ENCODE measurements at regions not wholly inside any gene's neighbourhood (a gene's known extent, or its start where the extent isn't known, plus 50 kb on each side); places are given as distances from the start of the nearest gene placed in this dataset.
"Not testable (repeated sequence)": the region's sequence is repeated elsewhere in the genome, so short reads cannot be mapped to it uniquely, and the experiment has no call there.

DNA sequence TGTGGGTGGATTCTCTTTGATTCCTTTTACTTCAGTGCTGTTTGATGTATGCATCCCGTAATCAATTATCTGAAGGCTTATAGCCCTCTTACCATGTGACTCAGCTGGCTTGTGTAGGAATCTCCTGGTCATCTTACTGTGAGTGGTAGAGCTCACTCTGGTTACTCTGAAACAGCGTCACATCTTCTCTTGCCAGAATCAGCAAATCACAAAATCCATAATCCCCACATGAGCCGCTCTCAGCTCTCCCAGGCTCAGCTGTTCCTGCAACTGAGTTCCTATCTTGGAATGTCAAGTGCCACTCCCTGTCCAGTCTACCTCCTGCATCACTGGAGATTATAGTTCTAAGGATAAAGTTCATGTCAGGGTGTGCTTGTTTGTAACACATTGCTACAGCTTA is 278.0 kb downstream of the FBXO8 start:
- no peak for DNase-seq

DNA sequence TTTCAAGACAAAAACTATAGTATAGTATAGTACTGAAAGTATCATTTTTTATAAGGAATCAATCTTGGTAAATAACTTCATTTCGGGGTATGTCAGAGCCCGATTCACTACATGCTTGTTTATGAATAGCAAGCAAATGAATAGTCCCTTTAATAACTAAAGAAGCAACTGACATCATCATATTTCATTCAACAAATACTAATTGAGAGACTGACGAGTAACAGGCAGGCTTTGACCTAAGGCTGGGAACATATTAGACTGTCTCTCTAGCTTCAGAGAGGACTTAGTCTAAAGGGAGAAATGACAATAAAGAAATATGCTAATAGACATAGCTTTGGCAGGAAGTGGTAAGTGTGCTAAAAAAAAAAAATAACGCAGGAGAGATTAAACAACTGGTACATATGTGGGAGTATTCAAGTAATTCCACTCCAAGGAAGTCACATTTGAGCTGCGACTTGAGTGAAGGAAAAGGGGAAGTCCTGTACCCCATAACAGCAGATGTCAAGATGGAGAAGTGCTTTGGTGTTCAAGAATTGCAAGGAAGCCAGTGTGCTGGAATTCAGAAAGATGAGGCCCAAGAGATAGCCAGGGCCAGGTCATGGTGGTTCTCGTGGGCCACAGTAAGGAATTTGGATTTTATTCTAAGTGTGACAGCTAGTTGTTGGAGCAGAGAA is 284.9 kb downstream of the FBXO8 start:
- DNase-seq = no peak

DNA sequence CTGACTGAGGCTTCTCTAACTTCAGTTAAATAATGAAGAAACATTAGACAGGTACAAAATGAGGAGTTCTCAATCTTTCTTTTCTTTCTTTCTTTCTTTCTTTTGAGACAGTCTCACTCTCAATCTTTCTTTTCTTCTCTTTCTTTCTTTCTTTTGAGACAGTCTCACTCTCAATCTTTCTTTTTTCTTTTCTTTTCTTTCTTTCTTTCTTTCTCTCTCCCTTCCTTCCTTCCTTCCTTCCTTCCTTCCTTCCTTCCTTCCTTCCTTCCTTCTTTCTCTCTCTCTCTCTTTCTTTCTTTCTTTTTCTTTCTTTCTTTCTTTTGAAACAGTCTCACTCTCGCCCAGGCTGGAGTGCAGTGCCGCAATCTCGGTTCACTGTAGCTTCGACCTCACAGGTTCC is 287.7 kb downstream of the FBXO8 start:
- not testable (repeated sequence) for DNase-seq

DNA sequence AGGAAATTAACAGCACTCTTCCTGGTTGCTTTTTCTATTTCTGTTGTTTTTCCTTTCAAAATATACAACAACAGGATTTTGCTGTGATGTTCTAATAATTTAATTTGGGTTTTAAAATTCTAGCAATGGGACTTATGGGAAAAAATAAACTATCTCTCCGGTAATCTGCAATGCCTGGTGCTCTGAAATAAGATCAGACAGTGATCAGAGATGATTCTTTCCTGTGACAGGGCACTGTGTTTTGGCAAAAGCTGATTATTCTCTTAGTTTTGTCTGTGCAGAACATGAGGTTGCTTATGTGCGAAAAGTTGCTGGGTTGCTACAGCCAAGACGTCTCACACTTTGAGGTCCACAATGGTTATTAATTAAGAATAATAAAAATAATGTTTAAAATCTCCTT is 291.7 kb downstream of the FBXO8 start:
- DNase-seq = no peak

DNA sequence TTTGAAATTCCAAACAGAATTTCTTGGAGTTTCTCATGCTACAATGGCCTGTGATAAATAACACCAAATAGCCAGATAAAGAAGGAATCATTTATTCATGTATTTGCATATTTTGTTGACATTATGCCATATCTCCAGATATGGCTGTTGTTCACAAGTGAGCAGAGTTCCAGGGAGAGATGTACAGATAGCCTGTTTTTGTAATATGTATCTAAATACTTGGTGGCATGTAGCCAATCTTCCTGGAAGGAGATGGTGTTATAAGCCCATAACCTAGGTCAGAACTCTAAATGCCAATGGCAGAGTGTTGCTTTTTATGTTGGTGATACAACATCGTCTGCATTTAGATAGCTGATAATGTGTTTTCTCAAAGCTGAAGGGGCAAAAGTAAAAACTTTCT is 292.2 kb downstream of the FBXO8 start:
- no peak for DNase-seq

DNA sequence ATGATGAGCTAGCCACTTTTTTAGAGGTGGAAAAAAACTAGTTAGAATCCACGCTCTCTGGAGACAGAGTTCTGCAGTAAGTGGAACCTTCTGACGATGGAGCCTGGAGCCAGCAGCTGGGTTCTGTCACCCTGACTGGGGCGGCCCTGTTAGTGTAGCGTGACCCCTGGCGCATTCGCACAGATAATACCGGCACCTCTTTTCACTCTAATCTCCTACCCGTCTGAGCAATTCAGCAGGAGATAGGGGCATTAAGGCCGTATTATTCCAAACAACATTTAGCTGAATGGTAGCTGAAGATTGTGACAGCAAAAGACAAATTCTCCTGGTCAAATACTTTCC is 292.6 kb downstream of the FBXO8 start:
- DNase-seq = no peak

DNA sequence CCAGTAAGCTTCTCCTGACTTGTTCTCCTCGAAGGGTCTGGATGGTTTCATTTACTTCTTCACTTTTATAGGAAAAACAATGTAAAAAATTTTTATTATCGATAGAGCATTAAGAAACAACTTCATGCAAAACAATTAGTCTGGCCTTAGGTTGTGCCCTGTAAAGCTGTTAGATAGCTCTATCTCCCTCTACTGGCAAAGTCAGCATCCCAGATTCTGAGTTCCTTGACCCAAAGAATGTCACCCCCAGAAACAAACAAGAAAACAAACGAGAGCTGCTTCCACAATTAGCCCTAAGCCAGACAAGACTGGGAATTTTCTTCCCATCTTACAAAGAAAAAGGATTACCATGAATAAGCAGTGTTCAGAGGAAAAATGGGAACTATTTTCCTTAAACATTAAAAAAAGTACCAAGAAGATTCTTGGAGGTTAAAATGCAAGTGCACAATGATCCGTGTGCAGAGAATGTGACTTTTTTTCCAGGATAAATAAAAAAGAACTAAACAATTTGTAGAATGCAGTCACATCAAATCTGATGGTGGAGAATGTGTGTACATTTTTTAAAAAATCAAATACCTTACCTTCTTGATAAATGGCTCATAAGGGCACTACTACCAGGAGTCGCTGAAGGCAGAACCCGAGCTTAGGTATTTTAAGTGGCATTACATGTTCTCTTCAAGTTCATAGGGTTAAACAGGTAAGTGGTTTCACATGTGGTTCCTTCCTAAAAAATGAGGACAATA is 293.2 kb downstream of the FBXO8 start:
- DNase-seq = no peak

DNA sequence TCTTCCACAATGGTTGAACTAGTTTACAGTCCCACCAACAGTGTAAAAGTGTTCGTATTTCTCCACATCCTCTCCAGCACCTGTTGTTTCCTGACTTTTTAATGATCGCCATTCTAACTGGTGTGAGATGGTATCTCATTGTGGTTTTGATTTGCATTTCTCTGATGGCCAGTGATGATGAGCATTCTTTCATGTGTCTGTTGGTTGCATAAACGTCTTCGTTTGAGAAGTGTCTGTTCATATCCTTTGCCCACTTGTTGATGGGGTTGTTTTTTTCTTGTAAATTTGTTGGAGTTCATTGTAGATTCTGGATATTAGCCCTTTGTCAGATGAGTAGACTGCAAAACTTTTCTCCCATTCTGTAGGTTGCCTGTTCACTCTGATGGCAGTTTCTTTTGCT is 319.9 kb downstream of the FBXO8 start:
- DNase-seq = not testable (repeated sequence)

DNA sequence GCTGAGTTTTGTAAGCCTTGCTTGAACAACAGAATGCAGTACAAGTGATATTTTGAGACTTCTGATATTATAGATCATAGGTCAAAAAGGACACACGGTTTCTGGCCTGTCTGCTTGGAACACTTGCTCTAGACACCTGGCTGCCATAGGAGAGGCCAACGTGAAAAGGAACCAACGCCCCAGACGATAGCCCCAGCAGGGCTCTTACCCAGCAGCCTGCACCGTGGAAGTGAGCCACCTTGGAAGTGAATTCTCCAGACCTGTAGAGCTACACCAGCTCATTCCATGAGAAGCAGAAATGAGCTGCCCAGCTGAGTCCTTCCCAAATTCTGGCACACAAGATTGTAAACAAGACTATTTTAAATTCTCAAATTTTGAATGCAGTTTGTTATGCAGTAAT is 323.1 kb downstream of the FBXO8 start:
- DNase-seq = no peak

DNA sequence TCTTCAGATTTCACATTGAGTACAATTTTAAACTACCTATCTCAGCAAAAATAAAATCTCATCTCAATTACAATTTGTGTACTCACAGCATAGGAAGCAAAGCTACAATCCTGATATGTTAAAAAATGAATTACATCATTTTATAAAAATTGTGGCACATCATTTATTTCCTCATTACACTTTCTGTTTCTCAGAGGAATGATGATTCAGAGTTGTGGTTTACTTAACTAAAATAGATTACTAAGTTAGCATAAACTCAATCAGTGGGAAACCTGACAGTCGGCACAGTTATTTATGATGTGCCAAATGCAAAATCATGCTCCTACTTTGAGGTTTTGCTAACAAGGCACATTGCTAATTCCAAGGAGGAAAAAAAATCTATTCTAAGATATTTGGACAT is 325.0 kb downstream of the FBXO8 start:
- DNase-seq = no peak

DNA sequence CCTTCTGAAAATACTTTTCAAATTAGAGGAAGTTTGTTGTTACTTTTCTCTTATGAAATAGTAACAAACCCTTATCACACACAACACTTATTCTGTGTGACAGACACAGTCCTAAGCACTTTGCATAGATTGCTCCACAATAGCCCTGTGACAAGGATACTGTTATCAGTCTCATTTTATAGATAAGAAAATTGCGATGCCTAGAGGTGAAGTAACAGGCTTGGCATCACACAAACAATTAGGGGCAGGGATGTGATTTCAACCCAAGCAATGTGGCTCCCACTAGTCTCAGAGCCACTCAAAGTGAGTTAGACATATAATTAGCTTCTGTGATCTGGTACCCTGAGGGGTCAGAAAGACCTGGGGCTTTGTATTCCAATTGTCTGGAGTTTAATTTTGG is 339.9 kb downstream of the FBXO8 start:
- no peak for DNase-seq

DNA sequence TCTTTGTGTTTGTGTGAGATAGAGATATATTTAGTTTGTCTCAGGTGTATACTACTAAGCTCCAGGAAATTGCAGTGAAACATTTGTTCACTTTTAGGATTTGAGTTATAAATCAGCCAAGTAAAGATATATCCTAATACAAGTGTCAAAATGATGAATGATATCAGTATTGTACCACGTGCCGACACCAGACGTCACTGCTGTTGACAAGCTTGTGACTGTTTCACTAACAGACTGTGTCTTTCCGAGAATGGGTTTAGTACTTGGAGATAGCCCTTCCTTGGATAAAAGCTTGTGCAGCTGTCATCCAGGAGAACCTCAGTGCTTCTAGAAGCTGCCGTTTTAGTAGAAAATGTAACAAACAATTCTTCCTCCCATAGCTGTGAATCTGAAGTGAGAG is 343.3 kb downstream of the FBXO8 start:
- DNase-seq = no peak

DNA sequence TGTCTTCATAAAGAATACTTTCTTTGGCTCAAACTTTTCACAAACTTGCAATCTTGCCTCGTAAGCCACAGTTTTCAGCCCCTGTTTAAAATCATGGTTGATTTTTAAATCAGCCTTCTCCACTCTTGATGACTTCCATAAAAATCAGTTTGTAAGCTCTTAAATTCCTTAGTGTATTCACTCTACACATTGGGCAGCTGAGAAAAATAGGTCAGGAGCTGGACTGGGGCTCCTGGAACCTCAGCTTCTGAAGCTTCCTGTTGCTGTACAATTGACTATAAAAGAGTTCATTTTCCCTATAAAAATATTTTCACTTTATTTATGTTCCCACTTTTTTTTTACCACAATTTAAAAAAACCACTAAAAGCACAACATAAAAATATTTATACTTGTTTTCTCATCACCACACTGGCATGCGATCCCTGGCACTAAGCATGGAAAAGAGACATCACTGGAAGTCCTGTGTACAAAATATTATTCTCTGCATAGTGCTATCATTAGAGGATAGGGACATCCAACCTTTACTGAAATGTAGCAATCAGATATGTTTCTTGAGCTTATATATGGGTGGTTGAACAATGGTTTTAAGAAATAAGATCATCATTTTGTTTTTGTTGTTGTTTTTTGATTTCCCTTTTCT is 345.7 kb downstream of the FBXO8 start:
- no peak for DNase-seq

DNA sequence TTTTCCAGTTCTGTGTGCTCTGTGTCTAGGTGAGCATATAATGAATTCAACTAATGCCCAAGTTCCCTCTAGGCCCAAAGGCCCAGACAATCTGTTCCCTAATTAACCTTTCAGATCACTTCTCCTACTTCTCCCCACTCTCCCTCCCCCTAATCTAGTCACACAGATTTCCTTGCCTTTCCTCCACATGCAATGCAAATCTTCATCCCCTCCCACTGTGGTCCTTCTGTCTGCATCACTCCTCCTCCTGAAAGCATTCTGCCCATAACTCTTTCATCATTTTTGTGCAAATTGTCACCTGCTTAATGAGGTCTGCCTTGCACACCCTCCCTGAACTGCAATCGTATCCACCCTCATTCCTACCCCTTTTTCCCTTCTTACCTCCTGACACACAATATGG is 346.6 kb downstream of the FBXO8 start:
- no peak for DNase-seq

DNA sequence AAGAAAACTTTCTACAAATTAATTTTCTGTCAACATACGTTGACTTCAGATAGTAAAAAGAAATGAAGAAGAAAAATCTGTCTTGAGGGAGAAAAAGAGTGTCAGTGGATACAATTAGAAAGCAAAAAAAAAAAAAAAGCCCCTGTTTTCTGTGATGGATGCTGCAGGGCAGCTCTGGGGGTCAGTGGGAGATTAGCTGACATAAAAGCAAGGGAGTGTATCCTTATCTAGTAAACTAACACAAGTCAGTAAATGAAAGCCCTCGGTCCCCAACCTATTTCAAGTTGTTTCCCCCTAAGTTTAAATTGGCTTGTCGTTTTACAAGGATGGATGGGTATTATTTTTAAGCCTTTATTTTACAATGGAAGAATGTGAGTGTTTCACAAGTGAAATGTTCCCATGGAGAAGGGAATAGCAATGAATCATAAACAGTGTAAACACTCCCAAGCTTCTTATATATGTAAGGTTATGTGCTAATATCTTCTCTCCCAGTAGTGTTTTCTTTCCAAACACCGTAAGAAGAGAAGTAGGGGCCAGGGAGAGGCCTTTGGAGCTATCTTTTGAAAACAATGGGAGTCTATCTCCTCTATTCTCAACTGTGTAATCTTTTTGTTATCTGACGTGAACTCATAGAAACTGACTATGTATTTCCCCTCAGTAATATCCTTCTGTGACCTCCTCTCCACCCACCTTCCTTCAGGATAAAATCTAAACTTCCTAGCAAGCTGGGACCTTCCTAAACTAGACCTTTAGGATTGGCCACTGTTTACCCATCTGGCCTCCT is 347.7 kb downstream of the FBXO8 start:
- DNase-seq = no peak

DNA sequence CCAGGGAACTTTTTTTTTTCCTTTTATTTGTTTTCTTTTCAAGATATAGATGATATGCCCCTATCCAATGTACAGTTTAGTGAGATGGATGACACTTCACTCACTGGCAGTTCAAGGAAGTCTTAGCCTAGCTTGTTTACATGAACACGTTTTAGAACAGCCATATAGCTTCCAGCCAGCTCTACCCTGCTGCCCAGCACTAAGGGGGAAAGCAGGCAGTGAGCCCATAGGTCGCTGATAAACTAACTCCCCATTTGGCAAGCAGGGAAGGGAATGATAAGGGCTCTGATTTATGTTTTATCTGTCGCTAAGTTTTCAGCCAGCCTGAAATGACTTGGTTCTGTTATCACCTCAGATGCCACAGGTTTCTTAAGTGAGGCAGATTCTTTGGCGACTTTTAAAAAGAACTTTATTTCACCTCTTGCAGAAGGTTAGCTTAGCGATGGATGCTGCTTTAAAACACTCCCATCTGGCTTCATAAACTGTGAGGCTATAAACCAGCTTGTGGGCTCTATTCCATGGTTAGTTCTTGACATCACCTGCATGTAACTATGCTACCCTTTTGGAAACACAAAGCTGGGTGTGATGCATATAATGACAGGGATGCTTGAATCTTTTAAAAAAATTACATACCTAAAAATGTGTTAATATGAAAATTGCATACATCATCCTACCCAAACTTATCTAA is 348.4 kb downstream of the FBXO8 start:
- DNase-seq = no peak

DNA sequence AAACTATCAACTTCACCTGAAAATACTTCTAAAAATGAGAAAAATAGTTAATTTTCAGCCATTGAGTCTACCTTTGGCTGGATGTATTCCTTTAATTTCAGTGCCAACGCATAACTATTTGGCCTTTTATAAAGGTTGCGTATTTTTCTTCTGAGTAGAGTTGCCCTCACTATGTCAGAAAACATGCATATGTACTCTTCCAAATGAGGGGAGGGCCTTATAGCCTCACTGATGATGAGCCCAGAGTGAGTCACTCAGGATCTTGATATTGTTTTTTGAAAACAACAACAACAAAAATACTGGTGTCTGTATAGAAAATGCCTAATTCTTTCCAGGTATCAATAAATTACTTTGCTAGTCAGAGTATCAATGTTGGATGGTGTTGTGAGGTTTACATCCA is 349.3 kb downstream of the FBXO8 start:
- DNase-seq = no peak

DNA sequence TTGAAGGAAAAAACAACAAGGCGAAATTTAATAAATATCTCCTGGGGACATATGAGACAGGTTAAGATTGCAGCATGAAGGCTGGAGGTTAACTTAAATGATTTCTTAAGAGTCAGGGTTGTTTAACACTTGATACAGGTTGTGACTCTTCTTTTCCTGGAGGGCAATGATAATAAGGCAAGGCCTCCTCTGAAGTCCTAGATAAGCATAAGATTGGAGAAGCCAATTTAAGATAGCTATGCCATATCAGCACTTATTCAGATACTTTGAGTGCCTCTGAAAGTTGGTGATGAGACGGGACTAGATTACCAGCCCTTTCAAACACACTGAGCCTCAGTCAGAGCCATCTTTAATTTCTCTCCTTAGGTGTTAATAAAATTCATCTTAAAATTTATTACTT is 350.8 kb downstream of the FBXO8 start:
- DNase-seq = no peak

DNA sequence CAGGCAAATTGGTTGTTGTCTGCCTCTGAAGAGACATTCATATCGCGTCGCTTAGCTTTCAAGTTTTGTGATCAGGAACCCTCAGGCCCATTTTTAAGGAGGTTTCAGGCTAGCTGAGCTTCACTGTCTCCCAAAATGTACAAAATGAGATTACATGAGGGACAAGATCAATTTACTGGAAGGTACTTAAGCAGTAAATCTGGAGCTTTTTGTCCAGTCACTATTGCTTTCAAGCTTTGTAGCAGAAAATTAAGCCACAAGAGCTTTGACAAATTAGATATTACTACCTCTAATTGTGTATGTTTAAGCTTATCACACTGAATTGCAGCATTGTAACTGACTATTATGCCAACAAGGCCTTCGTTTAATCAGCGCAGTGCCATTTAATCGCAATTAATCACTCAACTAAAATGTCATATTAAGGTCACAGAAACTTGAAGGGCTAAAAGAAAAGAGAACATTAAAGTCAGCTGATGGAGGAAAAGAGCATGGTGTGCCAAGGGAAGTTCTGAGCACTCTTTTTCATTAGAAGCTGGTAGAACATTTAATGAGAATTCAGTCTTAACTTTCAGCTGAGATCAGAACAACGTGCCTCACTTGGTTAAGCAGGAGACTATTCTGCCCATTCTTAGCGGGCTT is 353.0 kb downstream of the FBXO8 start:
- no peak for DNase-seq

DNA sequence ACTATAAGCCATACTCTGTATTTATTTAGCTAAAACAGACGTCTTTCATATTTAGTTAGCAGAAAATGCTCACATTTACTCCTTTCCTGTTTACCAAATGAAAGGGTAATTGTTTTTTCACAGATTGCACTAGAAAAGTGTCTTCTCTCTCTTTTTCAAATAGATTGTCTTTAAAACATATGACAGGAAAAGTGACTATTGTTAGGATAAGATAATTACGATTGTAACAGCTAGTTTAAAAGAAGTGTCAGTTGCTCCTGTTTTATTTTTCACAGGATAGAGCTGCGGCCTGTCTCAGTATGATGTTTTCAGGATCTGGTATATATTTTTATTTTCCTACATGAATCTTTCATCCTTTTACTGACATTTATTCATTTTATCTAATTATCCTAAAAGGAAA is 353.5 kb downstream of the FBXO8 start:
- no peak for DNase-seq

DNA sequence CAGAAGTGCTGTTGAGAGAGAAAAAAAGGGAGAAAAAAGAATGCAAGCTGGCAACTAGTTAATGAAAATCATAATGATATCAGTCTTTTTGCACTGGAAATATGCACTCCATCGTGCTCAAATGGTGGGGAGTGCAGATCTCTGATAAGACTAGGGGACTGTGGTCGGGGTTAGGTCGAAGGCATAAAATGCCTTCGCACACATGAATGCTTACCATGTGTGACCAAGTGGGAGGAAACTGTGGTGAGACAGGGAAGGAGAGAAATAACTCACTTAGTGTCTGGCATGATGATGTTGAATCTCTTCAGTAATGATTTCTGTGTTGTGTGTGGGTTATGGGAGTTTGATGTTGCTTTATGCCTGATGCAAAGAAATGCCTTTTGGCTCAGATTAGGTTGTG is 358.9 kb downstream of the FBXO8 start:
- no peak for DNase-seq

DNA sequence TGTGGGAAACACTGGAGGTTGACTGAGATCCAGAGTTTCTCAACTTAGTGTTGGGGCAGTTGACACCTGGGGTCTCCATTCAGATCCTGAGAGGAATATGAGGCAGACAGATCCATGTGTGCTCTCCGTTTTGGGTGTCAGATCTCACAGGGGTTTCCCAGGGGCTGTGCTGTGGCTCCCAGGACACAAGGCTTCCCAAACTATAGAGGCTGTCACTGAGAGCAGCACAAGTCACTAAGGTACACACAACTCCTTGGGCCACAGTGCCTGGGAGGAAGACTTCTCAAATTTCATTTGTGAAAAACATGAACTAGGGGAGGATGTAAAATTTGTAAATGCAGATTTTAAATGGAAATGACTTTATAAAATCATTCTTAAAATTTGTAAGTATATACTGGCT is 363.6 kb downstream of the FBXO8 start:
- no peak for DNase-seq

DNA sequence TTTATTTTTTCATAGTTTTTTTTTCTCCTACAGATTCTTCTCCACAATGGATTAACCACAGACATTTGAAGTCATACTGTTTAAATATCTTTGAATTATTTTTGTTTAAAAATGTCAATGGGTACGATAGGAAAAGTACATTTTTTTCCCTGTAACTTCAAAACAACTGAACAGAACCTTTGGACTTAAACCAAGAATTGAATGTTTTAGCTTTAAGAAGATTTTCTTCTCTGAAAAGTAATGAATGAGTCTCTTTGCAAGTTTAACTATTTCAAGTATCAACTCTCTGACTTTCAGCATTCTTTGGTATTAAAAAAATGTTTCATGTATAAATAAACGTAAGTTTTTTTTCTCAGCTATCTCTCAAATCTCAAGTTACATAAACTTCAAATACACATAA is 364.3 kb downstream of the FBXO8 start:
- DNase-seq = no peak

All from NCI-H1092 (cell line).